NK-92 treated with Interleukin-12 subunit alpha and Interleukin-12 subunit beta, amount 100 ng/mL, for 24 hours (cell line): ENCODE measurements at regions not wholly inside any gene's neighbourhood (a gene's known extent, or its start where the extent isn't known, plus 50 kb on each side); places are given as distances from the start of the nearest gene placed in this dataset.
"Not testable (repeated sequence)": the region's sequence is repeated elsewhere in the genome, so short reads cannot be mapped to it uniquely, and the experiment has no call there.

Experiments
- DNase-seq: peaks from one replicate; lab custom pipeline; 2025; lab: John Stamatoyannopoulos, UW

DNA sequence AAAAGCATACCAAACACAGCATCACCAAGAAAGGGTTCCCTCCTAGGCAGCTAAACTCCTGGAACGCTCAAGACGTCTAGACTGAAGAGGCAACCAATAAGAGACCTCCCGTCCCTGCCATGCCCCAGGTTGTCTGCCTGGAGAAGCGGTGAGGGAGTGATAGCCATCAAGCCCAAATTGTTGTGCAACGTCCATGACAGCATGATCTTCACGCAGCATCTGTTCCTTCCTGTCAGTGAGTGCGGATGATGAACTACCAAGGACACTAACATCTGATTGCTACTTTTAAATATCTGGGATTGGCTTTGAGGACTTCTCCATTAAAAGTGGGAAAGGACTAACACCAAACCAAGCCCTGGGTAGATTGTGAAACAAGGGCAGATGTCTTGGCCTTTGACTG is 149.7 kb downstream of the TXNL1 start:
- DNase-seq, result no peak

DNA sequence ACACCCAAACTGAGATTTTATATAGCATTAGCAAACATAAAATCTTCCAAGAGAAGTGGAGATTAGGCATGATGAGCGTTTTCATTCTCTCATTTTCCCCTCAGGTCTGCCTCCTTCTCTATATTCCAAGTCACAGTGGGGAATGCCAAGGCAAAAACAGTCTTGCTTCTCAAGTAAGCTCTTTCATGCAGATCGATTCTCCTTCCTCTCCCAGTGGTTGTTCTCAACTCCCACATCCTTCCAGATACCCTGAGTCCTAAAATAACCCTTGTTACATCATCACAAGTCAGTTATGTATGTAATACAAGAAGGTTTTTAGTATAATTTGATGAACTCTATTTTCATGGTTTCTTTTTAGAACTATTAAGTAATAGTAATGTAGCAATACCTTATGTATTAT is 150.6 kb downstream of the TXNL1 start:
- DNase-seq, result no peak

DNA sequence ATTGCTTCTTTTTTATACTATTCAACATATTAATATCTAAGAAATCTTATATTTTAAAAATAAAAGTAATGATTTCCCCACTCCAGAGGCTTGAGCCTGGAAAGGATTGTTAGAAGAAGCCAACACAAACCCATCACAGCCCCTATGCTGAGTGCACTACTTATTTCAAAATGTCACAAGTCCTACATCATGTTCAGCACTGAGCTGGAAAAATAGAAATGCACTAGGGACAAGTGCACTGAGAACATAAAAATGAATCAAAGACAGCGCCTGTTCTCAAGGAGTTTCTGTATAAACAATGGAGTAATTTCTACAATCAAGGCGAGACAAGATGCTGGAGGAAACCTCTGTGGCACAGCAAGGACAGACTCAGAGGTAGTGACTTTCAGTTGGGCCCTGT is 155.0 kb downstream of the TXNL1 start:
- DNase-seq, result no peak

DNA sequence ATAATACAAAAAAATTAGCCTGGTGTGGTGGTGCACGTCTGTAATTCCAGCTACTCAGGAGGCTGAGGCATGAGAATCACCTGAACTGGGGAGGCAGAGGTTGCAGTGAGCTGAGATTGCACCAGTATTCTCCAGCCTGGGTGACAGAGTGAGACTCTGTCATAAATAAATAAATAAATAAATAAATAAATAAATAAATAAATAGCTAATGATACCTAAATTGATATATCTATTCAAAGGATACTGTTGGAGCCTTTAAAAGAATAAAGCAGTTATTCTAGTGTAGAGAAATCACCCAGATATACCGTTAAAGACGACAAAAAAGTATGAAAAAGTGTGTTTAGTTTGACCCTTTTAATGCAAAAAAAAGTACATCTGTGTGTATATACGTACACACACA is 155.6 kb downstream of the TXNL1 start:
- not testable (repeated sequence) for DNase-seq

DNA sequence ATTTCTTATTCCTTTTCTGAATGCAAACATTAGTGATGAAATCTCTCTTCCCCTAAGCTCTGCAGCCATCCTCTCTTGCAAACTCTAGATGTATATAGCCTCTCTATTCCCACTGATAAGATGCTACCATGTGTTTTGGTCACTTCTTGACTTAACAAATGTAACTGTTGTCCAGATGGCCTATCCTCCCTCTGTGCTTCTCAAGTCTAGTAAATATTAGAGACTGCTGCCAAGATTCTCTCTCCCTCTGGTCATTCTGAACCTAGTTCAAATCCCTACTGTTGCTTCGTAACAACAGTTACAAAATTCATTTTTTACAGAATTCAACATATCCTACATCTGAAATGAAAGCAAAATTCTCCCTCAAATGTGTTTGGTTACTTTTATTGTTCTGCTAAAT is 156.6 kb downstream of the TXNL1 start:
- DNase-seq, result no peak

DNA sequence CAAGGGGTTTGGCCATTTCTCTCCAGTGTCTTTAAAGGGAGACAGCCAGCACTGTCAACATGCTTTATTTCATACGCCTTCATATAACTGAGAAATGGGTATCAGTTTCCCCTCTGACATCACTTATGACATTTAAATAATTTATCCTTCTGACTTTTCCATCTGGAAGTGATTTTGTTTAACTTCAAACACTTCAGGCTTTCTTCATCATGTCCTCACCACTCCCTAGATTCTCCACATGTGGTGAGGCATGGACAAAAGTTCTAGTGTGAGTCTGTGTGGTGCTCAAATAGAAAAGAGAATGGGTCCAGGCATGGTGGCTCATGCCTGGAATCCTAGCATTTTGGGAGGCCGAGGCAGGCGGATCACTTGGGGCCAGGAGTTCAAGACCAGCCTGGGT is 158.6 kb downstream of the TXNL1 start:
- no peak for DNase-seq

DNA sequence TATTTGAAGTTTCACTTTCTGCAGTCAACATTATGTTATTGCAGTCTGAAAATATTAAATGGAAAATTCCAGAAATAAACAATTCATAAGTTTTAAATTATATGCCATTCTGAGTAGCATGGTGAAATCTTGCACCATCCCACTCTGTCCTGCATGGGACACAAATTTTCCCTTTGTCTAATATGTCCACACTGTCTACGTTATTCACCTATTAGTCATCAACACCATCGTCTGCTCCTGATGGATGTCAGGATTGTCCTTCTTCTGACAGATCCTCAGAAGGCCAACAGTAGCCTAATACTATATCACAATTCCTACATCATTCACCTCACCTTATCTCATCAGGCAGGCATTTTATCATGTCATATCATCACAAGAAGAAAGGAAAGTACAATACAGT is 163.1 kb downstream of the TXNL1 start:
- no peak for DNase-seq

DNA sequence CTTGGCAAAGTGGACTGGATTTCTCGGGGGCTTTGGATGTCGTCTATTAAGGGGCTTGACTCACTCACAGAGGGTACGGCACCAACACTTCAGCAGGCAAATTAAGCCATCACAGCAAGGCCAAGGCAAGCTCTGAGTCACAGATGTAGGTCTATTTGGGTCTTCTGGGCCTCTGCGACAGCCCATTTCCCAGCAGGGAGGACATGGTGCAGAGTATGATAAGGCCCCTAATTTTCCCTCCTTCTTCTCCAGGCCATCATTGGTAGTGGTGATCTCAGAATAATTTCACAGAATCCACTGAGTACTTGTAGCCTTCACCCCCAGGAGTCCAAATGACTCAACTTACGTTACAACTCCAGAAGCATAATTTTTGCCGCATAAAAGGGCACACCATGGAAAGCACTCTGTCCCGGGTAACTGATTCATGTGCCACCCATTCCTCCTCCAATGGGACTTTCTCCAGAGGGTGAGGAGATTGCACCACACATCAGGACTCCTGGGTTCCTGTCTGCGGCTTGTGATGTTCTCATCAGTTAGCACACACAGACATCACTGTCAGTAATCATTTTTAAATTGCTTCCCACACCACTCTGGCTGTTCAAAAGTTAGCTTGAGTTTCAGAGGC is 164.9 kb downstream of the TXNL1 start:
- no peak for DNase-seq

DNA sequence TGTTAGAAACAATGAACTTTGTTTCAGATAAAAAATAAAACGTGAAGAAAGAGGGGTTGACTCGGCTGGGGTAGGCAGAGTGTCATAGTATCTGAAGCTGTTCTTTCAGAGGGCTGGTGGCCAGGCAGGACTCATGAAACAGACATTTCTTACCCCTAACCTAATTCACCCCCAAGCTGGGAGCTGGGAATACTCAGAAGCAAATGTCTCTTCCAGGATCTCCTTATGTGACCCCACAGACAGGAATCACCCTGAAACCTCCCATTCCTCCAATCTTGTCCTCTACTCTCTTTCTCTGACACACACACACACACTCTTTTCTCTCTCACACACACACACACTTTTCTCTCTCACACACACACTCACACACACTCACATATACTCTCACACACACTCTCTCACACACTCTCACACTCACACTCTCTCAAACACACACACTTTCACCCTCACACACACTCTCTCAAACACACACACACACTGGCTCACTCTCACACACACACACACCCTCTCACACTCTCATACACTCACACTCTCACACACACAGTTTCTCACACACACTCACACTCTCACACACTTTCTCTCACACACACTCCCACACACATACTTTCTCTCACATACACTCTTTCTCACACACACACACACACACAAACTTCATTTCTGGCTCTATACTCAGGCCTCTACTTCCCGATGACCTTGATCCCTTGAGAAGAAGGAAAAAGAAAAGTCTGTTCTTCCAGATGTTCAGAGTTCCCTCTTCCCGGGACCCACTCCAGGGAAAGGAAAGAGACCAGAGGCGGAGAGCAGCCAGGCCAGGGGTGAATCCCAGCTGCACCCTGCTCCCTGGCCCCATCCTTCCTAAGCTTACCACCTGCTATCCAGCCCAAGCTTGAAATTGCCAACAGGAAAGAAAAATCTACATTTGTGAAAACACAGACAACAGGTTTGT is 167.7 kb downstream of the TXNL1 start:
- DNase-seq, result no peak

DNA sequence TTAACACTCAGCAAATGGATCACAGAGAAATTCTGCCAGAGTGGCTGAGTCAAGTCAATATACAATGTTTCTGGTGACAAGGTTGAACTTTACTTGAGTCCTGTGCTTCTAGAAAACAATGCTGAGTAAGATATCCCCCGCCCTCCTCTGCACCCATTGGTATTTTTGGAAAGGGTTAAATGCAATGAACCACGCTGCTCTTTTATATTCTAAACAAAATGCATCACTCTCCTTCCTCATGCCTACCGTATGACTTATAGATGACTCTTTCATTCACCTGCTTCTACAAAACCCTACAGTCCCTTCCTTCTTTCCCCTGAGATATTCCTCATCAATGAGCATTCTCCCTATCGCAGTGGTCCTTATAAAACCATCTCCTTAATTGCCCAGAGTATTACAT is 168.8 kb downstream of the TXNL1 start:
- DNase-seq, result no peak

DNA sequence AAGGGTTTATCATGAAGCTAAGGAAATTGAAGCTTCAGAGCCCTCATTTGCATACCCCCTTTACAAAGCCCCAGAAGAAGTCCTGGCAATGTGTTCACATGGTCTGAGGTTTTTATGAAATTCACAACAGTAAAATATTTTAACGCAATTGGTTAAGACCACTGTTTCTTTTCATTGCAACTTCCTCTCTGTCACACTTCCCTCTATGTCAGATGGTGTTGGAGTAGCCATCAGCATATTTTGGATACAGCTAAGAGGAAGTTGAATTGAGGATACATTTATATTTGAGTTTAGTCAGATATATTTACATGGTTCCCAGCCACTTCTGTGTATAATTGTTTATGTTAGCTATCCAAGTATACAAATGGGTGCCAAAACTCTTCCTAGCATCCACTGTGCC is 170.0 kb downstream of the TXNL1 start:
- no peak for DNase-seq

DNA sequence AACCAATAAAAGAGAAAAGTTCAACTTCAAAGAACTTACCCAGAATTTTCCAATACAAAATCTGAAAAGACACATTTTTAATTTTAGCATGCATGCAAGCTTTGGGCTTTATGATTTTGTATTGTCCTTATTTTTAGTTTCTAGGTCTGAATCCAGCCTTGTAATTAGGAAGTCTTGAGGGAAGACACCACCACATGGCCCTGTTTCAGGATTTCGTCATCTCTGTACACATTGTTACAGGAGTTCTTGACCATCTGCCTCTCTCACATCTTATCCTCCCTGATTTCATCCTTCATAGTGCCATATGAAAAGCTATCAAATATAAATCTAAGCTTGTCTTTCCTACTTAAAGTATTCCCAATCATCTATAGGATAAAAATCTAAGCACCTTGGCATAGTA is 176.1 kb downstream of the TXNL1 start:
- no peak for DNase-seq

DNA sequence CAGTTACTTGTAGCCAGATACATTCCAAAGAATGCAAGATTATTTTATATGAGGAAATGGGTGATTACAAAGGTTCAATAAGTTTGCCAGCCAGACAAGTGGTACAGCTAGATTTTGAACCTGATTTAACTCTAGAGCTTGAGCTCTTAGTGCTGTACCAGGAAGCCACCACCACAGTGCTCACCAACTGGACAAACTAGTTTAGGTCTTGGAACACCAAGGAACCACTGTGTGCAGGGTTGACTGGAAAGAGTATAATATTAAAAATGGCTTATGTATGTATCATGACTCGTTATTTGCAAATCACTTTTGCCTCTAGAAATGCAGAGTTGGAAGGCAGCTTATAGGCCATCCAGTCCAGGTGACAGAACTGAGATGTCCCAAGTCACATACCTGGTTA is 177.2 kb downstream of the TXNL1 start:
- DNase-seq, result no peak

DNA sequence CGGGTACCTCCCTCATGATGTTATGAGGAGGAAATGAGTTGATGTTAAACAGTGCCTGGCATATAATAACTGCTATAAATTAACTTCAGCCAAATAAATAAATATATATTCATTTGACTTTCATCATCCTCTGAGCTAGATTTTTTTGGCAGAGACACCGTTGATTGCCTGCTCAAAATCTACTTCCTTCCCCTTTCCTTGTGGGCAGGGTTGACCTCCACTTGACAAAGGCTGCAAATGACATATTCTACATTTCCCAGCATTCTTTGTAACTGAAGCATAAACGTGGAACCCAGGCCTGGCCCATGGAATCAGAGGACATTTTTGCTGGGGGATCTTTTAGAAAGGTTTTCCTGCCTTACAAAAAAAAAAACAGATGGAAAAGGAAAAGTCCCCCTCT is 177.8 kb downstream of the TXNL1 start:
- no peak for DNase-seq

DNA sequence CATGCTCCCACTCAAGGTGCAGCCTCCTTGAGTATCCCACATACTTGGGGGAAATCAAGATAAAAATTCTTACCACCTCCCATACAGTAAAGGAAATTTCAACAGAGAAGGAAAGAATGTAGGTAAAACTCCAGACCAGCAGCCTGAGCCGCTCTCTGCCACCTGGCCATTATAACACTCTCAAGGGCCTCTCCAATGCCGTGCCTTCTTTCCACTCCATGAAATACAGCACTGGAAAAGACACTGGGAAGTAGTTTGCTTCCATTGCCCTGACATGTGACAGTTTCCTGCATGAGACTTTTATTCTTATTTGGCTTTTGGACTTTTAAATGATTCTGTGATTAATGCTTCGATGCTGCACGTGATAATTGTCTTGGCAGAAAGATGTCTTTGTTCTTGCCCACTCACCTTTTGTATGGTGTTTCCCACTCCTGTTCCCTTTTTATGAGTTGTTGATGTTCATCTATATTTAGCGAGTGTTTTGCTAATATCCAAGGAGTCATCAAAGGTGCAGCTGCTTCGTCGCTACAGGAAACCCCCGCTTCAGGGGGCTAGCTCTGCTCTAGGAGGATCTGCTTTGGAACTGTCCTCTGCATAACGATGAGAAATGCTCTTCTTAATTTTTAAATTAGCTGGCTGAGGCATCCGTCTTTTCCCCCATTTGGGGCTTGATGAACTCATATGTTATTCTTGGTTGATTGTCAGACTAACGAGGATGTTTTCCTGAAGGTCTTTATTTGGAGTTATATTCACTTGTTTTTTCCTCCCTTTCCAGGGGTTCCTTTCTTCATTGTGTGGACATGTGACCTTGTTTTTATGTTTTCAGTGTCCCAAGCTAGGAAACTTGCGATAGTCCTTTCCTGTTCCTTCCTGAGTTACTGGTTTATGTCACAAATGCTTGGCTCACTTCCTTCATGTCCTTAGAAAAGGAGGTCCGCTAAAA is 179.4 kb downstream of the TXNL1 start:
- DNase-seq, result no peak

DNA sequence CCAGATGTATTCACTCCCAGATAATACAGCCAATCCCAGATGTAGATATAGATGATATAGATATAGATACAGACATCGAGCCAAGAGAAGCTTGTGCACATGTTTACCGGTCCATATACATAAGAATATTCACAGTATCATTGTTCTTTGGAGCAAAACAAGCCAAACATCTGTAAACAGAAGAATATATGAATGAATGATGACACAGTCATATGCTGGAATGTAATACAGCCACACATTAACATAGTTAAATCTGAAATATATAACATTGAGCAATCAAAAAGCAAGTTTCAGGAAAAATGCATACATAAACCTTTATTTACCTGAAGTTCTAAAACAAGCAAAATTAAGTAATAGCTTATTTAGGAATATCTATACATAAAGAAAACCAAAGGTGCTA is 182.5 kb downstream of the TXNL1 start:
- no peak for DNase-seq

DNA sequence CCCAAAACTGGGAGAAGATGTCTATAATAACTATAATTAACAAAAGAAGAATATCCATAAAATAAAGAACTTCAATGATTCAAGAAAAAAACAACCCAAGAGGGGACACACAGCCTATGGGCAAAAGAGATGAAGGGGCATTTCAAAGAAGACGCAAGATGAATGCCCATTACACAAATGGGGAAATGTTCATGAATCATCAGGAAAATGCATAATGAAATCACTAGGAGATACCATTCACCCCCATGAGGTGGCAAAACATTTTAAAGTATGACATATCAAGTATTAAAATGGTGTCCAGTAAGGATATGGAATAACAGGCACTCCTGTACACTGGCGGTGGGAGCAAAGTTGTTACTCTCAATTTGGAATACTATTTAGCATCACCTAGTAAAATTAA is 183.3 kb downstream of the TXNL1 start:
- DNase-seq, result no peak

DNA sequence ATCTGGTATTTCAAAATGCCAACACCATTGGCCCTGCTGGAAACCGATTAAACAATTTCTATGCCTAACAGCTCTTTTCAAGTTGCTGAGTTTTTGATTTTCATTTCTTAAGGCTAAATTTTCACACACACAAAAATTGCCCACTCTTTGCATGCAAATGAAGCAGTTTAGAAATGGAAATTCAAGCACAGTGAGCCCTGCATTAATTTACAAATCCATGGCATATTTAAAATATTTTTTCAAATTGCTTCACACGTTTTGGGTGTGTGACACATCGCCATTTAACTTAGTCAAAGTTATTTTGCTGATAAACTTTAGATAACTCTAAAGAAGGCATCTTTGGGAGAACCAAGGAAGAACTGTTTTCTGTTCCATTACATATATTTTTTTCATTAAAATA is 184.8 kb downstream of the TXNL1 start:
- DNase-seq, result no peak

DNA sequence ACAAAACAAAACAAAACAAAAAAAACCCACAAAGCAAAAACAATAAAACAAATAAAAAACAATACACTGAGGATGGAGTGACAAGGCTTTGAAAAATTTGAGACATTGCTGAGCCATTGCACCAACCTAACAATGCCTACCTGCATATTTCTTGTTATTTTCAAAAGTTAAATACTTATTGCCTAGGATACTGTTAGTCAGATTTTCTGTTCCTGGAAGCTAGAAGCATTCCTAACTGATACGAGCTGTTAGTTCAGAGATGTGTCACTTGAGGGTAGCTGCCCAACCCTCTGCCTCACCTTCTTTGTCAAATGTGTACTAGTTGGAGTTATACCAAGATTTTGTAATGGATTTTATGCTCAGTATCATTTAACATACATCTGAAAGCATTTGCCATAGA is 187.2 kb downstream of the TXNL1 start:
- DNase-seq, result no peak

DNA sequence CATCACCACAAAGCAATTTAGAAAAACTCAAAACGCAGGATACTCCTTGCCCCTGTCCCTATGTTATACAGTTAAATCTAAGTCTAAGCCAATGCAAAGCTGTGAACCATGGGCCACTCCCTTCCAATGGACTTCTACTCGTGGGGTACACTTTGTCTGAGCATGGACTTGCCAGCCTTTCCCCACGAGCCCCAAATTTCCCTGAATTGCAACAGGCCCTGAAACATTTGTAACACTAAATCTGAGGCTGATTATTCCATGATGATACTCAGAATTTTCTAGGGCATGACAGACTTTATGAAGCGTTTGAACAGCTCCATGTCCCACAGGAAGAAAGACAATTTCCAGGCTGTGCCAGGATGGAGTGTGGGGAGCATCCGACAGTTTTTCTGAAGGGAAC is 189.6 kb downstream of the TXNL1 start:
- DNase-seq, result no peak

DNA sequence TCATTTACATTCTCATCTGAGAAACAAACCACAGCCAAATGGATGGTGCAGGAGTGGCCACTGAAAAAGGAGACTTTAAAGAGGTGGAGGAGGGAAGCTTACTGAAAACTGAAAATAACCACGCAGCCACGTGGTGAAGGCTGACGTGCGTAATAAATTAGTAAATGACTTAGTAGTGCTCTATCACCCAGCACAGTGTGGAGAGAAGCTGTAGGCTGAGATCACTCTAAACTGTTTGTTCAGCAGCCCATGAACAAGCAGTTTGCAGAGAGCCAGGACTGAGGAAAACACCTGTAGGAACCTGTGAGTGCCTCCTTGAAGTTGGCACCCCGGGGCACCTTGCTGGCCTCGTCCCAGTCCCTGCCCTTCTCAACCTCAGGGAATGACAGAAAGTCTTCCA is 193.0 kb downstream of the TXNL1 start:
- no peak for DNase-seq

DNA sequence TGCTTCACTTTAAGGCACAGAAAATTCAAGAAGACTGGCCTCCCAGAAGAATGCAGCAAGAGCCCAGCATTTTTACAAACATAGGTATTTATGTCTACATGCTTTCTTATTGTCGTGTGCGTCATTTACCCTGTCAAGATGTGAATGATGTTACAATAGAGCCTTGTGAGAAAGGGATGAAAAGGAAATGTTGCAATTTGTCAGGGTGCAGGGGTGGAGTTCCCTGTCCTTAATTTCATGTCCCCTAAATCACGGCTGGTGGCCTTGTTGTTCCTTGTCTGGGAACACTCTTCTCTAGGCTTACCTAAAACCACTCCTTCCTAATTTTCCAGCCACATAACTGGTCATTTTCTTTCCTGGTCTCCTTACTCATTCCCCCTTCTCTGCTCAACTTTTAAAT is 194.2 kb downstream of the TXNL1 start:
- no peak for DNase-seq
